ENCODE measurements at regions not wholly inside any gene's neighbourhood (a gene's known extent, or its start where the extent isn't known, plus 50 kb on each side); places are given as distances from the start of the nearest gene placed in this dataset.
"Not testable (repeated sequence)": the region's sequence is repeated elsewhere in the genome, so short reads cannot be mapped to it uniquely, and the experiment has no call there.

- no peaks in the 10 kb centered on the region for H3K4me1 ChIP-seq (ENCODE audit: control insufficient read depth in 5 of 5, insufficient read depth in 5 of 5, low read length in 5 of 5)
- no peak overlapping the region for H3K4me3 ChIP-seq (ENCODE audit: low read depth in 1 of 5, low read length in 5 of 5)
- H3K27me3 ChIP-seq (ENCODE audit: control insufficient read depth in 5 of 5, insufficient read depth in 4 of 5, low read length in 5 of 5): no peaks in the 10 kb centered on the region
- H3K27ac ChIP-seq (ENCODE audit: low read depth, low read length): no peak overlapping the region
- peaks cover 0 to 3% (median 0%) of the 10 kb centered on the region in 5 donors for H3K9me3 ChIP-seq (ENCODE audit: control insufficient read depth in 5 of 5, low read length in 5 of 5)
- H3K9ac ChIP-seq (ENCODE audit: low read length in 5 of 5): no peak overlapping the region
- H3K36me3 ChIP-seq (ENCODE audit: control insufficient read depth in 5 of 5, insufficient read depth in 5 of 5, low read length in 5 of 5): no peaks in the 10 kb centered on the region
These were observed 423.7 kb downstream of the TOX3 start for GRCh38 chr16:52123061-52123839.

- Histone ChIP-seq H3K36me3 (ENCODE audit: control insufficient read depth in 5 of 5, insufficient read depth in 5 of 5, low read length in 5 of 5) (no peaks in the 10 kb centered on the region), H3K9me3 (ENCODE audit: control insufficient read depth in 5 of 5, low read length in 5 of 5) (peaks cover 0 to 3% (median 0%) of the 10 kb centered on the region in 5 donors), H3K9ac (ENCODE audit: low read length in 5 of 5) (no peak overlapping the region), H3K27ac (ENCODE audit: low read depth, low read length) (no peak overlapping the region), H3K27me3 (ENCODE audit: control insufficient read depth in 5 of 5, insufficient read depth in 4 of 5, low read length in 5 of 5) (no peaks in the 10 kb centered on the region), H3K4me3 (ENCODE audit: low read depth in 1 of 5, low read length in 5 of 5) (no peak overlapping the region), H3K4me1 (ENCODE audit: control insufficient read depth in 5 of 5, insufficient read depth in 5 of 5, low read length in 5 of 5) (no peaks in the 10 kb centered on the region)
These were observed 429.8 kb downstream of the TOX3 start for GRCh38 chr16:52117171-52117570.

- Histone ChIP-seq H3K9me3 (ENCODE audit: control insufficient read depth in 5 of 5, low read length in 5 of 5) (peaks cover 0 to 3% (median 0%) of the 10 kb centered on the region in 5 donors), H3K27me3 (ENCODE audit: control insufficient read depth in 5 of 5, insufficient read depth in 4 of 5, low read length in 5 of 5) (no peaks in the 10 kb centered on the region), H3K9ac (ENCODE audit: low read length in 5 of 5) (no peak overlapping the region), H3K4me1 (ENCODE audit: control insufficient read depth in 5 of 5, insufficient read depth in 5 of 5, low read length in 5 of 5) (no peaks in the 10 kb centered on the region), H3K36me3 (ENCODE audit: control insufficient read depth in 5 of 5, insufficient read depth in 5 of 5, low read length in 5 of 5) (no peaks in the 10 kb centered on the region), H3K4me3 (ENCODE audit: low read depth in 1 of 5, low read length in 5 of 5) (no peak overlapping the region), H3K27ac (ENCODE audit: low read depth, low read length) (no peak overlapping the region)
These were observed 432.6 kb downstream of the TOX3 start for GRCh38 chr16:52114379-52114778.

- Histone ChIP-seq H3K27me3 (ENCODE audit: control insufficient read depth in 5 of 5, insufficient read depth in 4 of 5, low read length in 5 of 5) (no peaks in the 10 kb centered on the region), H3K9me3 (ENCODE audit: control insufficient read depth in 5 of 5, low read length in 5 of 5) (peaks cover 0 to under 1% (median 0%) of the 10 kb centered on the region in 5 donors), H3K36me3 (ENCODE audit: control insufficient read depth in 5 of 5, insufficient read depth in 5 of 5, low read length in 5 of 5) (no peaks in the 10 kb centered on the region), H3K9ac (ENCODE audit: low read length in 5 of 5) (no peak overlapping the region), H3K27ac (ENCODE audit: low read depth, low read length) (no peak overlapping the region), H3K4me3 (ENCODE audit: low read depth in 1 of 5, low read length in 5 of 5) (no peak overlapping the region), H3K4me1 (ENCODE audit: control insufficient read depth in 5 of 5, insufficient read depth in 5 of 5, low read length in 5 of 5) (no peaks in the 10 kb centered on the region)
These were observed 433.3 kb downstream of the TOX3 start for GRCh38 chr16:52113533-52114183.

GRCh38 chr16:52104993-52105392 is 441.9 kb downstream of the TOX3 start:
- not testable (repeated sequence) for H3K27ac ChIP-seq (ENCODE audit: low read depth, low read length); H3K4me1 ChIP-seq (ENCODE audit: control insufficient read depth in 5 of 5, insufficient read depth in 5 of 5, low read length in 5 of 5); H3K9ac ChIP-seq (ENCODE audit: low read length in 5 of 5); H3K36me3 ChIP-seq (ENCODE audit: control insufficient read depth in 5 of 5, insufficient read depth in 5 of 5, low read length in 5 of 5); H3K27me3 ChIP-seq (ENCODE audit: control insufficient read depth in 5 of 5, insufficient read depth in 4 of 5, low read length in 5 of 5); H3K9me3 ChIP-seq (ENCODE audit: control insufficient read depth in 5 of 5, low read length in 5 of 5); H3K4me3 ChIP-seq (ENCODE audit: low read depth in 1 of 5, low read length in 5 of 5)

- Histone ChIP-seq H3K9me3 (ENCODE audit: control insufficient read depth in 5 of 5, low read length in 5 of 5) (no peaks in the 10 kb centered on the region), H3K27me3 (ENCODE audit: control insufficient read depth in 5 of 5, insufficient read depth in 4 of 5, low read length in 5 of 5) (no peaks in the 10 kb centered on the region), H3K27ac (ENCODE audit: low read depth, low read length) (no peak overlapping the region), H3K9ac (ENCODE audit: low read length in 5 of 5) (no peak overlapping the region), H3K4me3 (ENCODE audit: low read depth in 1 of 5, low read length in 5 of 5) (no peak overlapping the region), H3K36me3 (ENCODE audit: control insufficient read depth in 5 of 5, insufficient read depth in 5 of 5, low read length in 5 of 5) (no peaks in the 10 kb centered on the region), H3K4me1 (ENCODE audit: control insufficient read depth in 5 of 5, insufficient read depth in 5 of 5, low read length in 5 of 5) (no peaks in the 10 kb centered on the region)
These were observed 443.2 kb downstream of the TOX3 start for GRCh38 chr16:52103791-52104190.

- Histone ChIP-seq H3K4me3 (ENCODE audit: low read depth in 1 of 5, low read length in 5 of 5) (no peak overlapping the region), H3K36me3 (ENCODE audit: control insufficient read depth in 5 of 5, insufficient read depth in 5 of 5, low read length in 5 of 5) (no peaks in the 10 kb centered on the region), H3K27me3 (ENCODE audit: control insufficient read depth in 5 of 5, insufficient read depth in 4 of 5, low read length in 5 of 5) (no peaks in the 10 kb centered on the region), H3K9ac (ENCODE audit: low read length in 5 of 5) (no peak overlapping the region), H3K27ac (ENCODE audit: low read depth, low read length) (no peak overlapping the region), H3K4me1 (ENCODE audit: control insufficient read depth in 5 of 5, insufficient read depth in 5 of 5, low read length in 5 of 5) (no peaks in the 10 kb centered on the region), H3K9me3 (ENCODE audit: control insufficient read depth in 5 of 5, low read length in 5 of 5) (no peaks in the 10 kb centered on the region)
These were observed 445.7 kb downstream of the TOX3 start for GRCh38 chr16:52101246-52101645.

GRCh38 chr16:52099382-52099781 is 447.6 kb downstream of the TOX3 start:
- Histone ChIP-seq H3K9ac (ENCODE audit: low read length in 5 of 5) (no peak overlapping the region), H3K4me1 (ENCODE audit: control insufficient read depth in 5 of 5, insufficient read depth in 5 of 5, low read length in 5 of 5) (no peaks in the 10 kb centered on the region), H3K9me3 (ENCODE audit: control insufficient read depth in 5 of 5, low read length in 5 of 5) (no peaks in the 10 kb centered on the region), H3K36me3 (ENCODE audit: control insufficient read depth in 5 of 5, insufficient read depth in 5 of 5, low read length in 5 of 5) (no peaks in the 10 kb centered on the region), H3K27me3 (ENCODE audit: control insufficient read depth in 5 of 5, insufficient read depth in 4 of 5, low read length in 5 of 5) (no peaks in the 10 kb centered on the region), H3K27ac (ENCODE audit: low read depth, low read length) (no peak overlapping the region), H3K4me3 (ENCODE audit: low read depth in 1 of 5, low read length in 5 of 5) (no peak overlapping the region)

GRCh38 chr16:52095471-52095870 is 451.5 kb downstream of the TOX3 start:
- H3K4me1 ChIP-seq (ENCODE audit: control insufficient read depth in 5 of 5, insufficient read depth in 5 of 5, low read length in 5 of 5): no peaks in the 10 kb centered on the region

GRCh38 chr16:52092126-52092525 is 454.8 kb downstream of the TOX3 start:
- Histone ChIP-seq H3K27ac (ENCODE audit: low read depth, low read length) (no peak overlapping the region), H3K9ac (ENCODE audit: low read length in 5 of 5) (no peak overlapping the region)

More at GRCh38 chr16:52095471-52095870, 451.5 kb downstream of the TOX3 start:
- Histone ChIP-seq H3K9ac (ENCODE audit: low read length in 5 of 5) (no peak overlapping the region), H3K9me3 (ENCODE audit: control insufficient read depth in 5 of 5, low read length in 5 of 5) (no peaks in the 10 kb centered on the region), H3K36me3 (ENCODE audit: control insufficient read depth in 5 of 5, insufficient read depth in 5 of 5, low read length in 5 of 5) (no peaks in the 10 kb centered on the region), H3K4me3 (ENCODE audit: low read depth in 1 of 5, low read length in 5 of 5) (no peak overlapping the region), H3K27me3 (ENCODE audit: control insufficient read depth in 5 of 5, insufficient read depth in 4 of 5, low read length in 5 of 5) (no peaks in the 10 kb centered on the region), H3K27ac (ENCODE audit: low read depth, low read length) (no peak overlapping the region)

More at GRCh38 chr16:52092126-52092525, 454.8 kb downstream of the TOX3 start:
- no peak overlapping the region for H3K4me3 ChIP-seq (ENCODE audit: low read depth in 1 of 5, low read length in 5 of 5)
- no peaks in the 10 kb centered on the region for H3K9me3 ChIP-seq (ENCODE audit: control insufficient read depth in 5 of 5, low read length in 5 of 5)
- H3K4me1 ChIP-seq (ENCODE audit: control insufficient read depth in 5 of 5, insufficient read depth in 5 of 5, low read length in 5 of 5): no peaks in the 10 kb centered on the region
- H3K36me3 ChIP-seq (ENCODE audit: control insufficient read depth in 5 of 5, insufficient read depth in 5 of 5, low read length in 5 of 5): no peaks in the 10 kb centered on the region
- no peaks in the 10 kb centered on the region for H3K27me3 ChIP-seq (ENCODE audit: control insufficient read depth in 5 of 5, insufficient read depth in 4 of 5, low read length in 5 of 5)

Measured in subcutaneous abdominal adipose tissue (tissue), 5 donors.